Stimulated activated CD4-positive, alpha-beta T cell treated with anti-CD3 and anti-CD28 coated beads, TNF-alpha, amount 100 ng/mL, for 48 hours (primary cell): ENCODE measurements at regions not wholly inside any gene's neighbourhood (a gene's known extent, or its start where the extent isn't known, plus 50 kb on each side); places are given as distances from the start of the nearest gene placed in this dataset.

Source experiments
- DNase-seq, 3 donors: peaks; one replicate each; pipeline ENCODE4 v3.0.0-alpha.2; 2020; ENCODE audit warnings: low read depth in 3 of 3

DNA sequence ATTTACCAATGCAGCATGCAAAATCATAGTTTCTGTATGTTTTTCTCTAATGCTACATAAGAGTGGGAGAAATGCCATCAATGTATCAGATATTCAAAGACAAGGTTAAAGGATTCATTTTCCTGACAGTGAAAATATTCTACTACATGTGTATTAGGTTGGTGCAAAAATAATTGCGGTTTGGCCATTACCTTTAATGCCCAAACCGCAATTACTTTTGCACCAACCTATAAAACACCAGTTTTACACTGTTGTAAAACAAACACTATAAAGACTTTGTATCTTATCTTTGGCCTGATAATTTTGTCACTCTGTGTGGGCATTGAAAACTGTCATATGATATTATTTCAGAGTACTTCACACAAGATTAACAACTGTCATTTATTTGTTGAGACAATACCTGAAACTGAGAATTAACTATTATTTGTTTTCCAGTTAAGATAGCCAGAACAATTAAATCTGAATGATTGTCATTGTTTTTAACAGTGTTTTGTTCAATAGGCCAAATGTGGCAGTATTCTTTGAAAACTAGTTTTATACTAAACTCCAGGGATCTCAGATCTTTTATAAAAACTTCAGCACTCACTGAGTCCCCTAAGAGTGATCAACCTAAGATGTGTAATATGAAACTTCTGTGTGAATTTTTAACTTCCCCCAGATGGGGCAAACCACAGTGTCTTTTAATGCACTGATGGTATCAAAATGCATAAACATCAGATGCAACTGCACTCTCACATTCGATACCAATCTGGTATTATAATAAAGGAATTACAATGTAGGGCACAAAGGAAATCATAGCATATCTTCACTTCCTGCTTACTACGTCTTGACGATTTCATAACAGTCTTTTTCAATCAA, 53.8 kb upstream of the FBN2 start:
- DNase-seq, result no peak

- no peak for DNase-seq
Measured at GRCh38 chr5:128596071-128596470, 58.0 kb upstream of the FBN2 start.

GRCh38 chr5:128597156-128597555, 59.1 kb upstream of the FBN2 start:
- DNase-seq, result no peak

GRCh38 chr5:128613128-128613527, 75.1 kb upstream of the FBN2 start:
- no peak for DNase-seq

DNA sequence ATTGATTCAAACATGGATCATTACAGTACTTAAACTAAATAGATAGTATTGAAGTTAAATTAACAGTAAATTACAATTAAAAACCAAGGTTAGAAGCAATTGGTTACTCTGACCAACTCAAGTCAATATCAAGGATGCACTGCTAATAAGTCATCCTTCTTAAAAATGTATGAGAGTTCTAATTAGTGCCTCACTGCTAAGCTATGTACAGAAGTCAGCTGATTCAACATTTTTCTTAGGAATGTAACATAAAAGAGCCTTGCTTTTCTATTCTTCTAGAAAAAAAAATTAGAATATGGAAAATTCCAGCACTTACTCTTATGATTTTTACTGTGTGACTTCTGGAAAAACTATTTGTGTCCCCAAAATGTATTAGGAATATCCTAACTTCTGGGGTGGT, 75.7 kb upstream of the FBN2 start:
- no peak for DNase-seq

DNA sequence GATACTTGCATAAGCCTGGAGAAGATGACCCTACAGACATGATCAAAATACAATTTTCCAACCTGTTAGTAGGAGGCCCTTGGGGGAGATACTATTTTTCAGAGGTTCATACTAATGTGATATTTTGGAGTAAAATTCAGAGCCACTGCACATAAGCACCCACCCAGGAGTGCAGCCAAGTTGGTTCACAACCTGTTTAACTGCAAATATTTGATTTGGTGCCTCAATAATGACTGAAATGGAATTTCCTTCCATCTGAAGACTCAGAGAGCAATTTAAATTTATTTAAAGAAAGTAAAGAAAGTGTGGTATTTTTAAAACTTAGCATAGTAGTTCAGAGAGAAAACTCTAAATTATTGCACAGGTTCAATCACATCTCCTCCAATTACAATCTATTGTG, 77.5 kb upstream of the FBN2 start:
- DNase-seq, result no peak

DNA sequence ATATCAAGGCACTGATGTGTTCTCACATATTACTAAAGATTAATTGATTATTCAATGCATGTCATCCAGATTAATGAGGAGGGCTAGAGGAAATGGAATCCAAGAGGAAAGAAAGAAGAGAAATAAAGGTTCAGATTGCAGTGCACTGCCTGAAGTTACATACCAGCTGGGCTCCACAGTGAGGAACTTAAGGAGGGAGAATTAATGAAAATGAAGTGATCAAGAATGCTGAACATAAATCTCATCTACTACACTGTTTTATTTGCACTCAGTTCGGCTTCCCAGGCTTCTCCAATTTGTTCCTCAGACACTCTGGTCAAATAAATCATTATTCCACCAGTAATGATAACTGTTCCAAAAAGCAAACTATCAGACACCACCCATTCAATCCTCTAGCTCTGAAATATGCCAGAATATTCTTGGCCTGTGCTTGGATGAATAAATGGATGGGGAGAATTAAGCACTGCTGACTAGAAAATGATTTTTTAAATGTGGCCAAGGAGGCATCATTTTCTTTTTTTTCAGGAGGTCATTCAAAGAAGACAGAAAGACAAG, 88.6 kb upstream of the FBN2 start:
- DNase-seq, result no peak

DNA sequence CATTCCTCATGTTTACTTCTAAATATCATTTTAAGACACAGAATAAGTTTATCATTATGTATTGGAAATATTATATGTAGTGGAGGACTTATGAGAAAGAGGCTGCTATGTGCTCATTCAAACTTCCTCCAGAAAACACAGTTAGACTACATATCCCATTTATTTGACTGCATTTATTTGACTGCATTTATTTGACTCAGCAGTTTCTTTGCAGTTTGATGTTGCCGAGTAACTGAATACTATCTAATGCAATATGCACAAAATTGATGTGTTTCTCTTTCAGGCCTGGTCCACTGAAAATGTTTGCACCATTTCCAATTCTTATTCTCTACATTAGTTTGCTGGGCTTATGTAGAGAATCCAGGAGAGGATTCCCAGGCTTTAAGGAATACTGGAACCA, 89.9 kb upstream of the FBN2 start:
- no peak for DNase-seq

DNA sequence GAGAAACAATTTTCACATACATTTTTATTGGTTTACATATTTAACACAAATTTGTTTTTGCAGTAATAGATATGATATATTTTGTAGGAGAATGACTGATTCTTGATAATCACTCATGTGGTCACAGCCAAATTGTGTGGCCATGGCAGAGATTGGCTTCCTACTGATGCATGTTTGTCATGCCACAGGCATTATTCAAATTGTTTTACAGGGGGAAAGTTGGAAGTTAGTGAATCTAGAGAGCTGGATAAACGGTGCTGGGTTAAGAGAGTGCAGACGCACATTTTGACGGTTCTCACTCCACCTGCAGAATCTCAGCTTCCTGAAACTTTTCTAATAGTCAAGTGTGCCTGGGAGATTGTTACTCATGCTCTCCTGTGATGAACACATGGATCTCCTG, 91.1 kb upstream of the FBN2 start:
- DNase-seq, result no peak

GRCh38 chr5:128630121-128630520, 92.1 kb upstream of the FBN2 start:
- no peak for DNase-seq

DNA sequence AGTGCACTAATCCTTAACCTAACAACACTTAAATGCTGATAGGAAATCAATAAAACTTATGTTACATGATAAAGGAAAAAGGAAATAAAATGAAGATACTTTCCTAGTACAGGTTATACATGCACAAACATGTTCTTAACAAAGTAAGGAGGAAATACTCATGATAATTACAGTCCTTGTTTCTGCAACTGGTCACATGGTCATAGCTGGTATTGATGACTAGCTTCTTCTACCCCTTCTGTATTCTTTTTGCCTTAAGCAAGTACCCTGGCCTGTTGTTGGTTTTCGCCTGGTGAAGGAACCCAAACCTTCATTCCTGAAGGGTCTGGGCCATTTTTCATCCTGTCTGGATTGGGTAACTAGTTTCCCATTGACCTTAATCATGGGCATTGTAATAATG, 93.7 kb upstream of the FBN2 start:
- no peak for DNase-seq

- DNase-seq, result no peak
Measured at GRCh38 chr5:128632264-128632663, 94.2 kb upstream of the FBN2 start.

GRCh38 chr5:128633901-128634300, 95.9 kb upstream of the FBN2 start:
- no peak for DNase-seq

DNA sequence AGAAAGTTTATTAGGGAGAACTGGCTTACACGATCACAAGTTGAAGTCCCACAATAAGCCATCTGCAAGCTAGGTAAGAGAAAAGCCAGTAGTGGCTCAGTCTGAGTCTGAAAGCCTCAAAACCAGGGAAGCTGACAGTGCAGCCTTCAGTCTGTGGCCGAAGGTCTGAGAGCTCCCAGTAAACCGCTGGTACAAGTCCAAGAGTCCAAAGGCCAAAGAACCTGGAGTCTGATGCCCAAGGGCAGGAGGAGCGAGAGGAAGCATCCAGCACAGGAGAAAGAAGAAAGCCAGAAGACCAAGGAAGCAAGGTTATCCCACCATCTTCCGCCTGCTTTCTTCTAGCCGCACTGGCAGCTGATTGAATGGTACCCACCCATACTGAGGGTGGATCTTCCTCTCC, 97.3 kb upstream of the FBN2 start:
- DNase-seq, result no peak

- DNase-seq, result no peak
Measured at GRCh38 chr5:128636361-128636760, 98.3 kb upstream of the FBN2 start.

- DNase-seq, result no peak
Measured at GRCh38 chr5:128637031-128637430, 99.0 kb upstream of the FBN2 start.

- no peak for DNase-seq
Measured at GRCh38 chr5:128641861-128642260, 103.8 kb upstream of the FBN2 start.

DNA sequence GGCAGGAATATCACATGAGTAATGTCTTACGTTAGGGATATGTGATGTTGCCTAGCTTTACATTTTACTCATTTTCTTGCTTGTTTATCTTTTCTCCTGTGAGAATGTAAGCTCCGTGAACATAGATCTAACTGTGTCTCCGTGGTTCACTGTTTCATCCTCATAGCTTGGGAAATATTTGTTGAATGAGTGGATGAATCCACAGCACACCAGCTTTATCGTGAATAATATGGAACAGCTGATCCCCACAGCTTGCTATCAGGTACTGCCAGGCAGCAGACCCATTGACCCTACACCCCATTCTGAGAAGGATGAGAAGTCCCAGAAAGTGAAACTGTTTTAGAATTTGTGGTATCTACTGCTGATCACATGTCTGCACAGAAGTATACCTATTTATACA, 106.8 kb upstream of the FBN2 start:
- no peak for DNase-seq

DNA sequence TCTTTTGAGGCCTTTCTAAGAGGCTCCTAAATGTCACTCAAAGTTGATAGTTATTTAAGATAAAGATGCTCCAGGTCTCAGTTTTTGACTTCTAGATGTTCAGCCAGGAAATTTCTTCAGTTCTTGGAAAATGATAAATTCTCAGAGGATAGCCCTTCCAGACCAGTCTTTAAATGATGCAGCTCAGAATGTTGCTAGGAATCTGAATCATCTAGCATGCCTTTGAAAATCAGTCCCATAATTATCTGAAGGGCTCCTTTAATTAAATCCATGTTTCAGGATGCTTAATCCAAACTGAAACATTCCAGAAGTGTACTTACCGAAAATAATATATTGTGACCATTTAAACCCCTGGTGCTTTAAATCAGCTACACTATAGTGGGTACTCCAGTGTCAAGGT, 107.5 kb upstream of the FBN2 start:
- no peak for DNase-seq

DNA sequence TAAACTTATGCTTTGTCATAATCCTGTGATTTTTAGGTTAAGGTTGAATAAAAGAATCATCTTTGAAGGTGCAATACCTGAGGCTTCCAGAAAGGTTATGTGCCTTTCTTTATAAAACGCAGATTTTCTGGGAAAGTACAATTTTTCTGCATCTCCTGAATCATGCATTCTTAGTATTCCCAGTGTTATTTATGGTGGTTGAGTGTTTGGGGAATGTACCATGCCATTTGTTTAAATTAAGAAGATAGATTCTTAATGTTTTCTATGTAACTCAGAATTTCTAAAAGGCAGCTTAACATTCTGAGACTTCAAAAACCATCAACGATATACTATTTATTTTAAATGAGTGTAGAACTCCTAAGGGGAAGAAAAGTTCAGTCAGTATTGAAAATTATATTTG, 108.1 kb upstream of the FBN2 start:
- no peak for DNase-seq

- DNase-seq, result no peak
Measured at GRCh38 chr5:128649192-128649591, 111.1 kb upstream of the FBN2 start.

DNA sequence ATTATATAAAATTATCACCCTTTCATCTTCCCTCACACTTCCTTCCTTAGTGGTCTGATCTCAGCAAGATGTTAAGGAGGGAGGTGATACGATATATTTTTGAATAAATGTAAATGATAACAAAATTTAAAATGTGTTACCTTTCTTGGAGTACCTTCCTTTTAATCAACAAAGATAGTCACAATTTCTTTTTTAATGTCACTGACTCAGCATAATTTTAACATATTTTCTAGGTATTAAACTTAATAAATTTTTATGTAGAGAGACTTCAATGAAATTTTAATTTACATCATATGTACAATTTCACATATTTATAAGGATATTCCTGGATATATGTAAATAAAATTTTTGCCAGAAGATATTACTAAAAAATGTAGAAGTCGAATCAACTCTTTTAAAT, 125.0 kb upstream of the FBN2 start:
- no peak for DNase-seq

DNA sequence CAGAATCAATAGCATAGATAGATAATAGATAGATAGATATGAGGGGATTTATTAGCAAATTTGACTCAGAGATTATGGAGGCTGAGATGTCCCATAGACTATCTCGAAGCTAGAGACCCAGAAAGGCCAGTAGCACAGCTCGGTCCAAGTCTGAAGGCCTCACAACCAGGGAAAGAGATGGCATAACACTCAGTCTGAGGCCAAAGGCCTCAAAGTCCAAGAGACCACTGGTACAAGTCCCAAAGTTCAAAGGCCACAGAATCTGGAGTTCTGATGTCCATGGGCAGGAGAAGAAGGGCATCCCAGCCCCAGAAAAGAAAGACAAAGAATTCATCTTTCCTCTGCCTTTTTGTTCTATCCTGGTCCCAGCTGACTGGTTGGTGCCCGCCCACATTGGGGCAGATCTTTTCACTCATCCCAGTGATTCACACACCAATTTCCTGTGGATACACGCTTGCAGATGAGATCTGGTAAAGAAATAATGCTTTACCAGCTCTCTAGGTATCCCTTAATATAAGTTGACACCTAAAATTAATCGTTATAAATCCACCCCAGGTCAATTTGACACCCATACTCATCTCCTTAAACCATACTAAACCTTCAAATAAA, 127.8 kb upstream of the FBN2 start:
- no peak for DNase-seq
